ENCODE measurements at regions not wholly inside any gene's neighbourhood (a gene's known extent, or its start where the extent isn't known, plus 50 kb on each side); places are given as distances from the start of the nearest gene placed in this dataset.

GRCh38 chr10:65735382-65735781, 1190.5 kb upstream of the LRRTM3 start:
- Histone ChIP-seq H3K9ac (ENCODE audit: low read length) (no peak overlapping the region), H3K79me2 (ENCODE audit: low read length) (no peaks in the 10 kb centered on the region), H3K4me2 (ENCODE audit: low read length) (no peak overlapping the region), H3K4me1 (ENCODE audit: low read length) (no peaks in the 10 kb centered on the region), H2AFZ (ENCODE audit: low read depth, low read length) (no peak overlapping the region), H4K20me1 (ENCODE audit: insufficient read depth, low read length) (no peaks in the 10 kb centered on the region), H3K36me3 (replicated peaks; ENCODE audit: low read depth, low read length) (no peaks in the 10 kb centered on the region), H3K4me3 (ENCODE audit: low read length) (no peak overlapping the region), H3K27ac (ENCODE audit: low read length) (no peak overlapping the region), H3K27me3 (ENCODE audit: low read depth, low read length) (no peaks in the 10 kb centered on the region), H3K9me3 (ENCODE audit: insufficient read depth, low read length) (no peaks in the 10 kb centered on the region)
- TF ChIP-seq EZH2phosphoT487 (IDR thresholded peaks at IDR 0.05; ENCODE audit: low read depth) (no peak), CTCF (IDR thresholded peaks at IDR 0.05; ENCODE audit: low read depth, low read length) (no peak)

GRCh38 chr10:65742906-65743305, 1182.9 kb upstream of the LRRTM3 start:
- H3K9me3 ChIP-seq (ENCODE audit: insufficient read depth, low read length), result no peaks in the 10 kb centered on the region
- no peaks in the 10 kb centered on the region for H4K20me1 ChIP-seq (ENCODE audit: insufficient read depth, low read length)
- no peak overlapping the region for H2AFZ ChIP-seq (ENCODE audit: low read depth, low read length)
- H3K79me2 ChIP-seq (ENCODE audit: low read length), result no peaks in the 10 kb centered on the region
- peaks cover 9% of the 10 kb centered on the region for H3K4me1 ChIP-seq (ENCODE audit: low read length)
- TF ChIP-seq EZH2phosphoT487 (IDR thresholded peaks at IDR 0.05; ENCODE audit: low read depth), result no peak
- TF ChIP-seq CTCF (IDR thresholded peaks at IDR 0.05; ENCODE audit: low read depth, low read length), result no peak
- H3K27me3 ChIP-seq (ENCODE audit: low read depth, low read length), result no peaks in the 10 kb centered on the region
- no peak overlapping the region for H3K4me3 ChIP-seq (ENCODE audit: low read length)
- H3K4me2 ChIP-seq (ENCODE audit: low read length), result no peak overlapping the region
- H3K36me3 ChIP-seq (replicated peaks; ENCODE audit: low read depth, low read length), result no peaks in the 10 kb centered on the region
- H3K9ac ChIP-seq (ENCODE audit: low read length), result no peak overlapping the region
- H3K27ac ChIP-seq (ENCODE audit: low read length), result no peak overlapping the region

- Histone ChIP-seq H3K4me1 (ENCODE audit: low read length) (peaks cover 9% of the 10 kb centered on the region), H3K27me3 (ENCODE audit: low read depth, low read length) (no peaks in the 10 kb centered on the region), H3K9me3 (ENCODE audit: insufficient read depth, low read length) (no peaks in the 10 kb centered on the region), H4K20me1 (ENCODE audit: insufficient read depth, low read length) (no peaks in the 10 kb centered on the region), H3K4me2 (ENCODE audit: low read length) (no peak overlapping the region), H2AFZ (ENCODE audit: low read depth, low read length) (no peak overlapping the region), H3K36me3 (replicated peaks; ENCODE audit: low read depth, low read length) (no peaks in the 10 kb centered on the region), H3K9ac (ENCODE audit: low read length) (no peak overlapping the region), H3K4me3 (ENCODE audit: low read length) (no peak overlapping the region), H3K27ac (ENCODE audit: low read length) (no peak overlapping the region), H3K79me2 (ENCODE audit: low read length) (no peaks in the 10 kb centered on the region)
- no peak for TF ChIP-seq EZH2phosphoT487 (IDR thresholded peaks at IDR 0.05; ENCODE audit: low read depth)
Measured at GRCh38 chr10:65751218-65751617, 1174.6 kb upstream of the LRRTM3 start.

GRCh38 chr10:65751896-65752295, 1173.9 kb upstream of the LRRTM3 start:
- Histone ChIP-seq H3K27me3 (ENCODE audit: low read depth, low read length) (no peaks in the 10 kb centered on the region), H2AFZ (ENCODE audit: low read depth, low read length) (no peak overlapping the region), H3K36me3 (replicated peaks; ENCODE audit: low read depth, low read length) (no peaks in the 10 kb centered on the region), H3K9ac (ENCODE audit: low read length) (no peak overlapping the region), H3K4me2 (ENCODE audit: low read length) (no peak overlapping the region), H3K4me3 (ENCODE audit: low read length) (no peak overlapping the region), H3K27ac (ENCODE audit: low read length) (no peak overlapping the region), H3K4me1 (ENCODE audit: low read length) (peaks cover 4% of the 10 kb centered on the region), H3K9me3 (ENCODE audit: insufficient read depth, low read length) (no peaks in the 10 kb centered on the region), H3K79me2 (ENCODE audit: low read length) (no peaks in the 10 kb centered on the region), H4K20me1 (ENCODE audit: insufficient read depth, low read length) (no peaks in the 10 kb centered on the region)
- TF ChIP-seq EZH2phosphoT487 (IDR thresholded peaks at IDR 0.05; ENCODE audit: low read depth) (no peak), CTCF (IDR thresholded peaks at IDR 0.05; ENCODE audit: low read depth, low read length) (no peak)

GRCh38 chr10:65753532-65753931, 1172.3 kb upstream of the LRRTM3 start:
- no peaks in the 10 kb centered on the region for H4K20me1 ChIP-seq (ENCODE audit: insufficient read depth, low read length)
- no peak for TF ChIP-seq EZH2phosphoT487 (IDR thresholded peaks at IDR 0.05; ENCODE audit: low read depth)
- no peak for TF ChIP-seq CTCF (IDR thresholded peaks at IDR 0.05; ENCODE audit: low read depth, low read length)
- H3K4me1 ChIP-seq (ENCODE audit: low read length), result no peaks in the 10 kb centered on the region
- H3K4me2 ChIP-seq (ENCODE audit: low read length), result no peak overlapping the region
- no peak overlapping the region for H2AFZ ChIP-seq (ENCODE audit: low read depth, low read length)
- H3K36me3 ChIP-seq (replicated peaks; ENCODE audit: low read depth, low read length), result no peaks in the 10 kb centered on the region
- no peak overlapping the region for H3K4me3 ChIP-seq (ENCODE audit: low read length)
- no peaks in the 10 kb centered on the region for H3K9me3 ChIP-seq (ENCODE audit: insufficient read depth, low read length)
- H3K9ac ChIP-seq (ENCODE audit: low read length), result no peak overlapping the region
- H3K27me3 ChIP-seq (ENCODE audit: low read depth, low read length), result no peaks in the 10 kb centered on the region
- no peak overlapping the region for H3K27ac ChIP-seq (ENCODE audit: low read length)
- H3K79me2 ChIP-seq (ENCODE audit: low read length), result no peaks in the 10 kb centered on the region
